Inflammatory macrophage treated with lipopolysaccharide for 1 hour (primary cell): ENCODE measurements at regions not wholly inside any gene's neighbourhood (a gene's known extent, or its start where the extent isn't known, plus 50 kb on each side); places are given as distances from the start of the nearest gene placed in this dataset.

Experiments
- DNase-seq, 2 donors: peaks; one replicate each; pipeline ENCODE4 v3.0.0-alpha.2; 2020 to 2022

DNA sequence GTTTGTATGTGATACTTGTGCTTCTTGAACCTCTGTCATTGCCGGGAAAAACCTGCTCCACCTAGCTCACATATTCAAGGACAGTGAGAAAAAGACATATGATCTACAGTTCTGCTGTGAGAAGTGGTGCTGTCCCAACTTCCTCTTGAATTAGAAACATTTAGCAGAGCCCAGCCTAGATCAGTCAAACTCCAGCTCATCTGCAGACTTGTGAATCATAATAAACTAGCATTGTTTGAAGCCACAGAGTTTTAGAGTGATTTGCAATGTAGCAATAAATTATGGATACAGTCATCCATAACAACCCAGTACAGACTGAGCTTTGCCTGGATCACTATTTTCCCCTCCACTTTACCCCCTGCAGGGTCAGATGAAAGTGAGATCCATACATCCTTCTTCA lies 497.8 kb downstream of the PLA2G4A start:
- DNase-seq: no peak

DNA sequence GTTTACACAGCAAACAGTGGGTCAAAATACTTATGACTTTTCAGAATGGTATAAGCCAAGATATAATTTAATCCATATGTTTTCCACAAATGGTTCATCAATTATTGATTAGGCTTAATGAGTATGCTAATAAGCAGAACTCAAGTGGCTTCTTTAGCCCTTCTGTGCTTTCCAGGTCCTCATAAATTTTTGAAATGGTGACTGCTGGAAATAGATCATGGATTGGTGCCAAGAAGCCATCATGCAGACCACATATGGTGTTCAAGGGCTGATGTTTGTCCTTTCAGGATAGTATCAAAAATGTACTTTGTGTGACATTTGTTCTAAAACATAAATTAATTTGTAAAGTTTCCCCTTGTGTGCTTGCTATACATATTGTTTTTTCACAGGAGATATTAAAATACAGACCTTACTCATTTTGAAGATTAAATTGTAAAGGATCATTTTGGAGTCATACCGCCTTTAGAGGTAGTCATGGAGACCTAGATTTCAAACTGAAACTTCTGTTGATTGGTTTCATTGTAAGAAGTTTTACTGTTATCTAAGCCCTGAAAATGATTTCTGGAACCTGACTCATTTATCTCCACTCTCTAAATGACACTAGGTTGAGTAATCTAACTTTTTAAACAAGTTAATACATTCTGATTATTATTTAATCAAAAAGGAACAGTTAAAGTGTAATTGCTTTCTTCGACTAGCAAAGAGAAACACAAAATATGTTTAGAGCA lies 507.9 kb downstream of the PLA2G4A start:
- no peak for DNase-seq

DNA sequence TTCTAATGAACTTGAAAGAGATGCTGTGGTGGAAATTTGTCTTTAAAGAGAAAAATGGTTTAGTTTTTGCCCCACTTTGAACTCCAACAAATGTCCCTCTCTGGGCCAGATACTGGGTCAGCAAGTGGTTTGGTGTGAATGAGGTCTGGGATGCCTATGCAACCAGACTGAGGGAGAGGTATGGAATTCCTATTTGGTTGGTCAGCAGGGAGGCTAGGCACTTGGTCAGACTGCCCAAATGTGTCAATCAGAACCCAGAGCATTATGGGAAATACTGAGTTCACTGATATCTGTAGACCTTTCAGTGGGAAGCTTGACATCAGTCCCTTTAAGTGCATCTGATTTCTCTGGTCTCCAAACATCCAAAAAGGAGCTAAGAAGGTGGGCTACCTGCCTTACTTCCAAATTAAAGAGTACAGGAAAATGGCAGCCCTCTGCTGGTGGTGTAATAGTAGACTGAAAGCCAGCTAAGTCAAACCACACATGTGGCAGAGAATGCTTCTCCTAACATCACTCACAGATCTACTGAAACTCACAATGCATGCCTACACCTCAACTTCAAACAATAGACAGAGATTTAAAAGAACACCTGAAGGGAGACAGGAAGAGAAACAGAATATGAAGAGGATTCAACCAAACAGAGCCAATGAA lies 510.1 kb downstream of the PLA2G4A start:
- DNase-seq: no peak

DNA sequence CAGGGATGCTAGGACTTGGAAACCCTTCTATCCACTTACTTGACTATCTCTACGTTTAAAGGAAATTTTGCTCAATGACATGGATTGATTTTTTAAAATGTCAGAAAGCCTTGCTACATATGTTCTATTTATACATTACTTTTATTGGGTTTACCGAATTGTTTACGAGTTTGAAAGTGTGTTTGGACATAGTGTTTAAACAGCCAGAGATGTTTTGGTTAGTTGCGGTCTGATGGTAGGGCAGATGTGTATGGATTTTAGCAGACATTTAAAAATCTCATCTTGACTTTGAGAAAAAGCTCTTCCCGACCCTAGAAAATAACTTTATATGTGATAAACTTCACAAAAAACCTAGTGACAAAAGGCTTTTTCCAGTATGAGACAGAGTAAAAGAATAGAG lies 513.7 kb downstream of the PLA2G4A start:
- no peak for DNase-seq

DNA sequence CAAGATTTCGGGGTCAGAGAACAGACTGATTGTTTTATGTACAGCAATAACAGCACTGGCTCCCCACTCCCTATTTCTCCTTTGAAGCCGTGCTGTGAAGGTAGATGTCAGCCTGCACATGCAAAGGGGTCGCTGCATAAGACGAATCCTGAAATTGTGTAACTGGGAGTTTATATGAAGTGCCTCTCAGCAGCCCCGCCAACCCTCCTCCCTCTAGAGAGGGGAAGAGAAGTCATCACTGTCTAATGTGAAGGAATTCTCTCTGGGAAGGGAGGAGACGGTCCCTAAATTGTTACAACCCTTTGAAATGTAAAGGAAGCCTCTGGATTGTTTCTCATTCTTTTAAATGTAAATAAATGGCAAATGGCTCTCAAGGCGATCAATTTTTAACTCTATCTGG lies 545.3 kb downstream of the PLA2G4A start:
- DNase-seq: no peak

DNA sequence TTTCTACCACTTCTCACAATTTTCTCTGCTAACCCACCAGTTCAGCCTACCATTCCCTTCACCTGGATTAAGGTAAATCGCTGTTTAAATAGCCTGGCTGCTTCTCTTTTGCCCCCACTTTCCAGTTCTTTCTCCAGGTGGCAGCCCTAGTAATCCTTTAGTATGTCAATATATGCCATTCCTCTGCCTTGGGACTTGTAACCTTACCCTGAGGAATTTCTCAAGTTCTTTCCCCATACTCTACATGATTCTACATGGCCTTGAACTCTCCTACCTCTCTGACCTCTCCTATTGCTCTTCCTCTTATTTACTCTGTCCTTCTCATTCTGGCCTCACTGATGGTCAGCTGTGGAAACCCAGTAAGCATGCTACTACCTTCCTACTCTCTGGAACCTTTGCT lies 546.0 kb downstream of the PLA2G4A start:
- DNase-seq: no peak

DNA sequence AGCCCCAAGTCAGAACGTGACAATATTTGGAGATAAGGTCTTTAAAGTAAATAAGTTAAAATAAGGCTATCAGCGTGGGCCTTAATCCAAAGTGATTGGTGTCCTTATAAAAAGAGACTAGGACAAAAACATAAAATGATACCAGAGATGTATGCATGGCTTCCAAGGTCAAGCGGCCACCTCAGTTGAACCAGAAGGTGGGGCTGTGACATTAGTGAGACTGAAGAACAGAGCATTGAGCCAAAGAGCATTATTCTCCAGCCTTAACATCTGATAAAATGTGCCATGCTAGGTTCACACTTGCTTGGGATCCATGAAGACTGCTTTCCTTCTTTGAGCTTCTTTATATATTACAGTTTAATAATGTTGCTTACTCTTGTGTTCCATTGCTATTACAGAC lies 554.6 kb downstream of the PLA2G4A start:
- DNase-seq: no peak

DNA sequence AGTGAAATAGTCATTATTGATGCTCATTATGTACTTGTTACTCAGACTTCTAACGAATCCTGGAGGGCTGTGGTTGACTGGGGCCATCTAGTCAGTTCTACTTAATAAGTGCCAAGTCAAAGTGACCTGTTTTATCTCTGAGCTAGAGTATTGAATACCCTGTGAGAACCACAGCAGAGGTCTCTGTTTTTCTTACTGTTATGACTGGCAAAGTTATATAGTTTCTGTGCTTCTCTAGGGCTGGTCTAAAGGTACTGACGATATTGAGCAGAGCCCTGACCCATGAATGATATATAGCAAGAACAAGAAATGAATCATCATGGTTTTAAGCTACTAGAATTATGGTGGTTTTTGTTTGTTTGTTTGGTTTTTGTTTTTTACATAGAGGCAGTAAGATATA lies 555.8 kb downstream of the PLA2G4A start:
- DNase-seq: no peak

DNA sequence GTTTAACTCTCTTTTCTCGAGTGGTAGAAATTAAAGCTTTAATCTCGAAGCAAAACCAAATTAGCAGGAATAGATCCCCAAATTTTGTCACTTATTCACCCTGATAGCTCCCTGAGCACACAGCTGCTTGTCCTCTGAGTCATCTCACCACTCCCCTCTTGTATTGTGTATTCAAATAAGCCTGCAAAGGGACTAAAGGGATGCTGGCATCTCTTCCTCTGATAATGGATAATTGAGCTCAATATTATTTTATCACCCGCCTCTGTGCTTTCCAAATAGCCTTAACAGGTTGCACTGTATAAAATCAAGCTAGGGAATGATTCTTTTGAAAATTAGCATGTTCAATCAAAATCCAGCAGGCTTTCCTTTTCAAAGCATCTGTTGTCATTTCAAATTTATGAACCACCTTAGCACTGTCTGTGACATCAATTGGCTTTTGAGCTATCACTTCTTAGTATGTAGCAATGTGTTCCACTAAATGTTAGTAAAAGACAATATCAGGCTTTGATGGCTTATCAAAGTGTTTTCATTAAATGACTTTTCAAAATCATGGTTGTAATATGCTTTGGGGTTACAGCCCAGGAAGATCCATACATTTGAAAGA lies 561.6 kb downstream of the PLA2G4A start:
- DNase-seq: no peak

DNA sequence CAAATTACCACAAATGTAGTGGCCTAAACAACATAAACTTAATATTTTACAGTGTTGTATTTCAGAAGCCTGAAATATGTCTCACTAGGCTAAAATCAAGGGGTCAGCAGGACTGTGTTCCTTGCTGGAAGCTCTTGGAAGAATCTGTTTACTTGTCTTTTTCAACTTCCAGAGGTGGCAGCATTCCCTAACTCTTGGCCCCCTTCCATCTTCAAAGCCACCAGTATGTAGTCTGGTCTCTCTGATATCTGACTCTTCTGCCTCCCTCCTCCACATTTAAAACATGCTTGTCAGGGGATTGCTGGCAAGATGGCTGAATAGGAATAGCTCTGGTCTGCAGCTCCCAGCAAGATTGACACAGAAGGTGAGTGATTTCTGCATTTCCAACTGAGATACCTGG lies 567.5 kb downstream of the PLA2G4A start:
- no peak for DNase-seq

DNA sequence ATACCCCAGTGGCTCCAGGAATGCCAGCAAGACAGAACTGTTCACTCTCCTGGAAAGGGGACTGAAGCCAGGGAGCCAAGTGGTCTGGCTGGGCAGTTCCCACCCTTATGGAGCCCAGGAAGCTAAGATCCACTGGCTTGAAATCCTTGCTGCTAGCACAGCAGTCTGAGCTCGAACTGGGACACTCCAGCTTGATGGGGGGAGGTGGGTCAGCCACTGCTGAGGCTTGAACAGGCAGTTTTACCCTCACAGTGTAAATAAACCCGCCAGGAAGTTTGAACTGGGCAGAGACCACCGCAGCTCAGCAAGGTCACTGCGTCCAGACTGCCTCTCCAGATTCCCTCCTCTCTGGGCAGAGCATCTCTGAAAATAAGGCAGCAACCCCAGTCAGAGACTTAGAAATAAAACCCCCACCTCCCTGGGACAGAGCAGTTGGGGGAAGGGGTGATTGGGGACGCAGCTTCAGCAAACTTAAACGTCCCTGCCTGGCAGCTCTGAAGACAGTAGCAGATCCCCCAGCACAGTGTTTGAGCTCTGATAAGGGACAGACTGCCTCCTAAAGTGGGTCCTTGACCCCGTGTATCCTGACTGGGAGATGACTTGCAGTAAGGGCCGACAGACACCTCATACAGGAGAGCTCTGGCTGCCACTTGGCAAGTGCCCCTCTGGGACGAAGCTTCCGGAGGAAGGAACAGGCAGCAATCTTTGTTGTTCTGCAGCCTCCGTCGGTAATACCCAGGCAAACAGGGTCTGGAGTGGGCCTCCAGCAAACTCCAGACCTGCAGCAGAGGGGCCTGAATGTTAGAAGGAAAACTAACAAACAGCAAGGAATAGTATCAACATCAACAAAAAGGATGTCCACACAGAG lies 568.4 kb downstream of the PLA2G4A start:
- no peak for DNase-seq

DNA sequence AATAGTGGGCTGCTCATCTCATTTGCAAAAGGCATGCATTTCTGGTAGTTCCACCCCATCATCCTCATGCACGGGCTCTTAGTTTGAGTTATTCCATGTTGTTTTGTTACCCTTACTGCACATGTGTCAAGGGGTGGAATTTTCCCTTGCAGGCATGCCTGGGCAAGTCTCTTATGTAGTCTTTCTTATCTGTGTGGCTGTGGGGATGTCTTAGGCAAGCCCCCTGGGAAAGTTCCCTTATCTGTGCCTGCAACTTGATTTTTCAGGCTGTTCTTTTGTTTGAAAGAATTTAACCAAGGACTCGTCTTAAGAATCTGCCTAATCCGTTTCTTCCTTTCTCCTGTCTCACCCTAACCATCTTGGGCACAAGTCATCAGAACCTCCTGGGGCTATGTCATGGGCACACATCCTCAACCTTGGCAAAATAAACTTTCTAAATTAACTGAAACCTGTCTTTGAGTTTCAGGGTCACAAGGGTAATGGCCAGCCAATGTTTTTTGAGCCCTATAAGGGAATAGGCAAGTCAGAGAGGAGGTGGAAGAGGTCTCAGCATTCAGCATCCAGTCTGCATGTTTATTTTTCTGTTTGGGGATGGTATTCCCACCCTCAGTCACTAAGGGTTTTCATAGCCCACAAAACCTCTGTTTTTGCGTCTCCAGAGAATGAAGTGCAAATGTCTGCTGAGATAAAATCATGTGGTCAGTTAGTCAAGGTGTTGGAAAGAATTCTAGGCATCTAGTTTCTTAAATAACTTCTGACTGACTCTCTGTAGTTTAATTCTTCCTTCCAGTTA lies 579.7 kb downstream of the PLA2G4A start:
- no peak for DNase-seq

DNA sequence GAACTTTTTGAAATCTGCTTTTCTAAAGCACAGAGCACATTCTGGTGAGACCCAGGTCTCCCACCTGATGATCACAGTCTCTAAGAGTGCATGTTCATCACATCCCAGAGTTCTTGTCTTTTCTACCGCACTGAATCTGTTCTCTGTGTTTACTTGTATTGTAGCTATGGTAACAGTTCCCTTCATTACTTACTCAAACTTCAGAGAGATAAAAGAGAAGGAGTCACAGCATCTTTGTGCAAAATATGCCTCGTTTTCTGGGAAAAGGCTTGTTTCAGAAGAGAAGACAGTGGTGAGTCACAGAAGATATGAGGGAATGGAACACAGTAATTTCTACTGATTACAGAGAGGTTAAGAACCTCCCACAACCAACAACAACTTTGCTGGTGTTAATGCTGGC lies 580.6 kb downstream of the PLA2G4A start:
- DNase-seq: no peak

DNA sequence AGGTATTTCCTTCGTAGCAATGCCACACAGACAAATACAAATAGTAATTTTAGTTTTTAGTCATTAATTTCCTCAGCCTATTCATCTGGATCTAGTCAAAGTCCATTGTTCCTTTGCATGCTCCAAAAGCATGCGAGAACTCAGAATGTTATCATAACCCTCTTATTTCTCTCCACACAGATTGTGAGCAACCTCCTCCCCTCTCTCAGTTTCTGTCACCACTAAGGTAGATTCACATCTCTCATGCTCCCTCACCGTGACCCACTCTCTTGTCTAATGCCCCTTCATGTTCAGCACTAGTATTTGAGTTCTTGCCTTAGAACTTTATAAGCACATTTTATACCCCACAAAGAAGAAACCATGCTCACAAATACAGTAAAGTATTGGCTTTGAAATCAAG lies 582.4 kb downstream of the PLA2G4A start:
- no peak for DNase-seq

DNA sequence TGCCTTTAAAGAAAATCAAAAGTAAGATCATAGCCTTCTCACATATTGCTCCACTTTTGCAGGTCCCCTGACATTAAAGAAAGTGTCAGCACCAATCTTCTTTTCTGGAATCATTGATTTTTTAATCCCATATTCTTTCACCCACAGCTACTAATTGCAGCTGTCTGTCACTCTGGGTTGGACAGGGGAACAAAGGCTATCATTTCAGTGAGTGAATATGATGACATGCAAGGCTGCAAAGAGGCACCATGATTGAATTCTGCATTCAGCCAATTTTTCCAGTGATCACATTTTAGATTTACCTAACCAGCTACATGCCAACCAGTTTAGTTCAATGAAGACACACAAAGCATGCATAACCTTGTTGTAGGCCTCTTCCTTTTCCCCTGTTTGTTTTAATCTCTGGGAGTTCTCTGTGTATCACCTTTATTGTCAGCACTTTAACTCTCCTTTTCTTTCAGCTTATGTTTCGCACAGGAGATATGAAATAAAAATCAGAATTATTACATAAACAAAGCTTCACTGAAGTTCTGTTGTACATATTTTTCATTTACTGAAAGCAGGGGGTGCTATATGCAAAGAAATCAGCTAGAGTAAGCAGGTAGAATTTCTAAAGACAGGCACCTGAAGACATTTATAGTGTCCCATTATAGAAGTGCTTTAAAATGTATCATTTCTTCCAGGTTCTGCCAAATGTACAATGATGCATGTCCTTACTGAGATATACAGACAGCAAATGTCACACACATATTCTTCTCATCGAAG lies 584.8 kb downstream of the PLA2G4A start:
- no peak for DNase-seq

DNA sequence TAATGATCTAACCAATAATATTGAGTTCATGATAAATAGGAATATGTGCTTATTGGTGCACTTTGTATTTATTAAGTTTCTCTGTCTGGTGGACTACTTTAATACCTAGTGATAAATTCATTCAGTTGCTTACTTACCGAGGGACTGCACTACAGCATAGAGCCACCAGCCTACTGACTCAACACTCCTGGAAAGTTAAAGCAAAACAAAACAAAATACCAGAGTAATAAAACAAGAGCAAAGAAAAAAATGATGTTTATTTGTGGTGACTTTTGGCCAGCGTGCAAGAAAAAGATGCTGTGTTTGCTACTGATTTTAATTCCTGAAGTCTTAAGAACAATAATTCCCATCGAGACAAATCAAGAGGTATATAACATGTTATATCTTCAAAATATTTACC lies 586.3 kb downstream of the PLA2G4A start:
- no peak for DNase-seq

DNA sequence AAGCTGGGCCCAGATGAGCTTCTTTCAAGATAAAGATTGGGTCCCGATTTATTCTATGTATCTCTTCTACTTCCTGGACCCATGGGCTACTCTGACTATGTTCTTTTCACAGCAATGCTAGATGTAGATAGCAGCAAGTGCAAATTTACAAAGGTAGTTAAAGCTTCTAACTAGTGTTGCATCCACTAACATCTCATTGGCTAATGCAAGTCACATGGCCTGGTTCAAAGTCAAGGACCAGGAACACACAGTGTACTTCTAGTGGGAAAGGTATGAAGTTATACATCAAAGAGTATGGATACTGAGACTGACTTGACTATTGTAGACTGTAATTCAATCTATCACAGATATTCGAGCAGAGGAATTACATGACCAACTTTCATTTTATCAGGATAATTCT lies 588.8 kb downstream of the PLA2G4A start:
- no peak for DNase-seq

DNA sequence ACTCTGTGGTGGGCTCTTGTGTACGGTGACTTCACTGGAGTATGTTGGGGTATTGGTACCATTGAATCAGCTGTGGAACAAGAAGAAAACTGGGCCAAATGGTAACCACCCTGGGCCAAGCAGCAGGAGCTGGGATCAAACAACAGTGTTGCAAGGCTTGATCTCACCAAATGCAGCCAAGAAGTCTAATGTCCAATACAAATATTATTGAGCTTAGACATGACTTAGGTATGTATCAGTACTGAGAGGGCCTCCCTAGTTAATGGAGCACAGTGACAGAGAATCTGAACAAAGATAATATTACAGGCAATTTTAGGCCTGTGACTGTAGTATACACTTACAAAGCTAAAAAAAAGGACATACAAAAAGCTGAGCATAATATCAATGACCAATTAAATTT lies 604.8 kb downstream of the PLA2G4A start:
- no peak for DNase-seq

DNA sequence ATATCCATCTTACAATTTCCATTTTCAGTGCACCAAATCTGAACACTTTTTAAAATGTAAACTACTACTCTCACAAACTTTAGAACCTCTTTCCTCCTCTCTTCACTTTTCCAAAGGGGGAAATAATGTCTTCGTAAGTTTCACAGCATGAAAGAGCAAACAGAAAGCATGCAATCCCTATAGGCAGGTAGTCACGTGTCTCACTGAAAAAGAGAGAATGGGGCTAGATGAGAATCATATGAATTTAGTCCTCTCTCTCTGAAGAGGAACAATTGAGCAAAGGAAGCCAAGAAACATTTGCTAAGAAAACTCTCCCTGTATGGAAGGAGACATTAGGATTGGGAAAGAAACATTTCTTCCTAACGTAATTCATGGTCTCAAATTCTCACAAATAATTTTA lies 613.9 kb downstream of the PLA2G4A start:
- no peak for DNase-seq

DNA sequence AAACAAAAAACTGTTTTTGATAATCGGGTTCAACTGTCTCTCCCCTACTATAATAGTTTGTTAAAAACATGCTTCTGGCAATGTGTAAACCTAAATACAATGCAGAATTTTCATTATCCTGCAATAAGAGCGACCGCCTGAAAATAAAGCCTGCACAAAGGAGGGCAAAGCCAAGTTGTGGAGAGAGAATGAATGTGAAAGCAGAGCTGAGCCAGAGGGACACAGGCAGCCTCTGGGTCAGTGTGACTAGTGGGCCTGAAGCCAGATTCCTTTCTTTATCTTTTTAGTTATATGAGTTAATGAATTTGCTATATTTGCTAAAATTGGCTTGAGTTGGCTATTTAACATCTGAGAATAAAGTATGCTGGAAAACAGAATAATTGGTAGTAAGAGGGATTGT lies 615.2 kb downstream of the PLA2G4A start:
- DNase-seq: no peak

DNA sequence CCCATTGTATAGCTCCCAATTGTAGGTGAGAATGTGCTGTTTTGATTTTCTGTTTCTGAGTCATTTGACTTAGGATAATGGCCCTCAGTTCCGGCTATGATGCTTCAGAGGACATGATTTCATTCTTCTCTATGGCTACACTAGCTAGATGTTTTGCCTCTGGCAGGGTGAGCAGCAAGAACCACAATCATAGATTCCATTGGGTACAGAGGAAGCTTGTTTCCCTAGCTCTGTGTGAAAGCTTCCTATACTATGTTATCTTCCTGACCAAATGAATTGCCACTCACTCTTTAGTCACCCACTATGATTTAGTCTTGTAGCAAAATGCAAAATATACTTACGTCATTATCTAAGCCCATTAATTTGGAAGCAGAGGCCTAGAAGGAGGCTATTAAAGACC lies 616.3 kb downstream of the PLA2G4A start:
- no peak for DNase-seq

DNA sequence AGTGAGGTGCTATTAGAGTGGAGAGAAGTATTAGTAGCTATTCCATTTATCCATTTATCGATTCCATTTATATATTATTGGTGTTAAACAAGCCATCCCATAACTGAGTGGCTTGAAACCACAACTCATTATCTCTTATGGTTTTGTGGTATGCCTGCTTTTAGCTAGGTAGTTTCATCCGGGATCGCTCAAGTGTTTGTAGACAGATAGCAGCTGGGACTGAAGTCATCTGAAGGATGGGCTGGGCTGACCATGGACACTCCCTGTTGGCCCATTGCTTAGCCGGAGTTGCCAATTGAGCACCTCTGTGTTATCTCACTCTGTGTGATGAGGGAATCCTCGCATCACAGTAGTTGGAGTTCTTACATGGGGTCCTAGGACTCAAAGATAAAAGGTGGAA lies 622.5 kb downstream of the PLA2G4A start:
- DNase-seq: no peak
